Nephron (organoid): ENCODE measurements at regions not wholly inside any gene's neighbourhood (a gene's known extent, or its start where the extent isn't known, plus 50 kb on each side); places are given as distances from the start of the nearest gene placed in this dataset.
"Not testable (repeated sequence)": the region's sequence is repeated elsewhere in the genome, so short reads cannot be mapped to it uniquely, and the experiment has no call there.

ENCODE experiments used
- H3K27ac Mint-ChIP-seq, 3 experiments: 2 replicates each; pipeline ENCODE4 v1.8.0; 2020; ENCODE audit warnings: mixed read lengths in 3 of 3, mild to moderate bottlenecking in 2 of 3, moderate library complexity in 1 of 3
- H3K27me3 Mint-ChIP-seq: 2 replicates; pipeline ENCODE4 v1.8.0; 2021; ENCODE audit warnings: low read depth, mild to moderate bottlenecking, moderate library complexity, mixed read lengths
- H3K36me3 Mint-ChIP-seq: 2 replicates; pipeline ENCODE4 v1.8.0; 2020; ENCODE audit warnings: low read depth, mixed read lengths
- H3K4me1 Mint-ChIP-seq: 2 replicates; pipeline ENCODE4 v1.8.0; 2020; ENCODE audit warnings: mixed read lengths
- H3K4me3 Mint-ChIP-seq, 3 experiments: 2 replicates each; pipeline ENCODE4 v1.8.0; 2020; ENCODE audit warnings: mild to moderate bottlenecking in 3 of 3, mixed read lengths in 3 of 3, moderate library complexity in 2 of 3
- H3K9me3 Mint-ChIP-seq: 2 replicates; pipeline ENCODE4 v1.8.0; 2020; ENCODE audit warnings: mixed read lengths
- CTCF ChIP-seq, 3 experiments: fragments of 200-600 bp; sonication (generic); IDR thresholded peaks; one replicate each; pipeline ENCODE4 v1.5.0; 2021; ENCODE audit warnings: antibody characterized with exemption in 3 of 3; ENCODE audit not compliant: unreplicated experiment in 3 of 3

- H3K4me3 Mint-ChIP-seq, result no peak overlapping the region
Measured at GRCh38 chr9:89685698-89686097, 80.9 kb downstream of the GADD45G start.

DNA sequence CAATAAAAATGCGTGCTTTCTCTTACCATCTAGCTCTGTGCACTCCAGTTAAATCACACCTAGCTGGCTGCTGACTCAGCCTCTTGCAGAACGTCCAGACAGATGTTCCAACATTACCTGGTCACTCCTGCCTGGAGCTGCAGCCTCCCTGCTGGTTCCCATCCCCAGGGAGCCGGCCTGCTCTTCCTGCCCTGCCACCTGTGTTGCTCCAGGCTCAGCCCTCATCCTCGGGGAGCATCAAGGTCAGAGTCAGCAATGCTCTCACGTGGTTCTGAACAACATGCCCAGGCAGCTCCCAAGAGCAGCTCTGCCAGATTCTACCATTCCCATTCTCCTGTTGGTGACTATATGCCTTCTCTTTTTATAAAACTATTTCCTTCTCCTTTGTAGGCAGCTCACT, 81.3 kb downstream of the GADD45G start:
- Mint-ChIP-seq H3K27ac (no peak overlapping the region), H3K4me3 (no peak overlapping the region), H3K36me3 (no peaks in the 10 kb centered on the region), H3K27me3 (peaks cover 22% of the 10 kb centered on the region), H3K4me1 (peaks cover 16% of the 10 kb centered on the region), H3K9me3 (no peaks in the 10 kb centered on the region)
- no peak for TF ChIP-seq CTCF (IDR thresholded peaks at IDR 0.05; ENCODE audit: unreplicated experiment in 3 of 3)

More at GRCh38 chr9:89685698-89686097, 80.9 kb downstream of the GADD45G start:
- peaks cover 16% of the 10 kb centered on the region for H3K4me1 Mint-ChIP-seq
- H3K27ac Mint-ChIP-seq, result no peak overlapping the region
- peaks cover 22% of the 10 kb centered on the region for H3K27me3 Mint-ChIP-seq
- no peaks in the 10 kb centered on the region for H3K9me3 Mint-ChIP-seq
- no peak for TF ChIP-seq CTCF (IDR thresholded peaks at IDR 0.05; ENCODE audit: unreplicated experiment in 3 of 3)
- H3K36me3 Mint-ChIP-seq, result no peaks in the 10 kb centered on the region

DNA sequence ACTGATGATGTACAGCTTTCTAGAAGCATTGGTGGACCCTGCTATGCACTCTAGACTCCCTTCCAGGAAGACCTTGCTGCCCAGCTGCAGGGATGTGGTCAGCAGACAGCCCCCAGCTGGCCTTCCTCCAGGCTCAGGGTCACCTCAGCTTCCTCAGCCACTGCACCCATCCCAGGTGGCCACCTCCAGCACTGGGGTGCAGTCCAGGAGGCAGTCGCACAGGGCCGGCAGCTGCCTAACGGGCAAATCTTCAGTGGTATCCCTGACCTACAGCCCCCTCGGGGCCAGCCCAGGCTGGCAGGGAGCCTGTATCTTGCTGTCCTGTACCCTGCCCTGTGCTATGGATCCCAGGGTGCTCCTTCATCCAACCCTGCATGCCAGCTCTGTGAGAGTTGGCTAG, 81.8 kb downstream of the GADD45G start:
- peaks cover 23% of the 10 kb centered on the region for H3K27me3 Mint-ChIP-seq
- H3K27ac Mint-ChIP-seq, result no peak overlapping the region
- H3K9me3 Mint-ChIP-seq, result no peaks in the 10 kb centered on the region
- peaks cover 16% of the 10 kb centered on the region for H3K4me1 Mint-ChIP-seq
- no peak for TF ChIP-seq CTCF (IDR thresholded peaks at IDR 0.05; ENCODE audit: unreplicated experiment in 3 of 3)
- H3K36me3 Mint-ChIP-seq, result no peaks in the 10 kb centered on the region
- H3K4me3 Mint-ChIP-seq, result no peak overlapping the region

DNA sequence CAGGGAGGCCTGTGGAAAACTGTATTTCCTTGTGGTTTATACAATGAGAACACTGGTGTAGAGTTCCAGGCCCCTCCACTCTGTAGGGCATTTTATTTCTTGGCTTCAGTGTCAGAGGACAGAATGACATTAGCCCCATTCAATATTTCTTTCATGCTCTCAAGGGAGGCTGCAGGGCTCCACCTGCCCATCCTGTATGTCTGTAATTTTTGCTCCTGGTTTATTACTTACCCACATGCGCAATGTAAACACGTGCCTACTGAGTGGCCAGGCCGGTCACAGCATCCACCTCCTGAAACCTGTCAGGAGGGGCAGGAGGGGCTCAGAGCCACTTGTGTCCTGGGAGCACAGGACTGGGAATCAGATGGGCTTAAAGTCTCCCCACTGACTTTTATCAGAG, 82.4 kb downstream of the GADD45G start:
- peaks cover 16% of the 10 kb centered on the region for H3K4me1 Mint-ChIP-seq
- no peak overlapping the region for H3K4me3 Mint-ChIP-seq
- no peak for TF ChIP-seq CTCF (IDR thresholded peaks at IDR 0.05; ENCODE audit: unreplicated experiment in 3 of 3)
- no peaks in the 10 kb centered on the region for H3K36me3 Mint-ChIP-seq
- no peak overlapping the region for H3K27ac Mint-ChIP-seq
- H3K27me3 Mint-ChIP-seq, result peaks cover 25% of the 10 kb centered on the region
- H3K9me3 Mint-ChIP-seq, result no peaks in the 10 kb centered on the region

- Mint-ChIP-seq H3K4me1 (peaks cover 16% of the 10 kb centered on the region), H3K36me3 (no peaks in the 10 kb centered on the region), H3K27me3 (peaks cover 25% of the 10 kb centered on the region), H3K27ac (no peak overlapping the region), H3K4me3 (no peak overlapping the region), H3K9me3 (no peaks in the 10 kb centered on the region)
- TF ChIP-seq CTCF (IDR thresholded peaks at IDR 0.05; ENCODE audit: unreplicated experiment in 3 of 3), result no peak
Measured at GRCh38 chr9:89687848-89688247, 83.0 kb downstream of the GADD45G start.

DNA sequence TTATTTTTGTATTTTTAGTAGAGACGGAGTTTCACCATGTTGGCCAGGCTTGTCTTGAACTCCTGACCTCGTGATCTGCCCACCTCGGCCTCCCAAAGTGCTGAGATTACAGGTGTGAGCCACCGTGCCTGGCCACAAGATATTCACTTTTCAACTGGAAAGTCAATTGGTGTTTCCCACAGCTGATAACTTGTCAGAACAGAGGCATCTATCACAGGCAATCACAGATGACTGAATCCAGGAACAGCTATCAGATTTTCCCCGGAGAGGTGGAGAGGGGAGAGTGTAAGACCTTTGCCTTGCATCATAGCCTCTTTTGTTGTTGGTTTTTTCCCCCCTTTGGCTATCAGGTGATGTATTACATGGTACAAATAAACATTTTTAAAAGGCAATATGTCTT, 84.5 kb downstream of the GADD45G start:
- peaks cover 16% of the 10 kb centered on the region for H3K4me1 Mint-ChIP-seq
- not testable (repeated sequence) for H3K36me3 Mint-ChIP-seq, H3K27ac Mint-ChIP-seq, H3K9me3 Mint-ChIP-seq, H3K4me3 Mint-ChIP-seq
- peaks cover 29% of the 10 kb centered on the region for H3K27me3 Mint-ChIP-seq
